Stomach (tissue), 4 donors: ENCODE measurements at regions not wholly inside any gene's neighbourhood (a gene's known extent, or its start where the extent isn't known, plus 50 kb on each side); places are given as distances from the start of the nearest gene placed in this dataset.

ENCODE experiments used
- POLR2A ChIP-seq, 4 donors: fragments of 450-650 bp; IDR thresholded peaks; one replicate each; pipeline ENCODE4 v1.6.1; 2016; ENCODE audit warnings: antibody characterized with exemption in 4 of 4, control low read depth in 2 of 4, mild to moderate bottlenecking in 1 of 4, moderate library complexity in 1 of 4
- POLR2AphosphoS5 ChIP-seq, 3 donors: sonication (generic); formaldehyde crosslinking; IDR thresholded peaks; one replicate each; pipeline ENCODE4 v1.6.1; 2016; ENCODE audit warnings: antibody characterized with exemption in 3 of 3
- TF ChIP-seq, protein P1 (sequence below), 7 experiments: fragments of 450-650 bp in 4 of 7; fragments of 200-600 bp in 3 of 7; sonication (generic) in 3 of 7; IDR thresholded peaks; one replicate each; pipeline ENCODE4 v1.5.1; 2016 to 2019; ENCODE audit warnings: antibody characterized with exemption in 7 of 7, control low read depth in 2 of 7, mild to moderate bottlenecking in 1 of 7

DNA sequence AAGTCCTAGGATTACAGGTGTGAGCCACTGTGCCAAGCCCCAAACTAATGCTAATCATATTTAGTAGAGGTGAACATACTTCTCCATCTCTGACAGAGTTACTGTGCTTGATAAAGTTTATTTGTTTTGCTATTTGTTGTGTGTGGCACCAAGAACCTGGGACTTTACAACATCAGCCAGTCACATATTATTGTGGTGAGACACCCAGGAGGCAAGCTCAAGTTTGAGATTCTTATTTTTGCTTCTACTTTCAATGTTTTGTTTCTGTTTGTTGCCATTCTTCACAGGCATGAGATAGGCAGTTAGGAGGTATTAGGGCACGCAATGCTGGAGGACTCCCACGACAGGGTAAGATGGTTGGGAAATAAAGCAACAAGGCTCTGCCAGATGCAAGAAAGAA is 346.6 kb downstream of the RPS4Y2 start:
- TF ChIP-seq POLR2A (IDR thresholded peaks at IDR 0.05) (no peak), POLR2AphosphoS5 (IDR thresholded peaks at IDR 0.05) (no peak)
- TF ChIP-seq, protein P1, sequence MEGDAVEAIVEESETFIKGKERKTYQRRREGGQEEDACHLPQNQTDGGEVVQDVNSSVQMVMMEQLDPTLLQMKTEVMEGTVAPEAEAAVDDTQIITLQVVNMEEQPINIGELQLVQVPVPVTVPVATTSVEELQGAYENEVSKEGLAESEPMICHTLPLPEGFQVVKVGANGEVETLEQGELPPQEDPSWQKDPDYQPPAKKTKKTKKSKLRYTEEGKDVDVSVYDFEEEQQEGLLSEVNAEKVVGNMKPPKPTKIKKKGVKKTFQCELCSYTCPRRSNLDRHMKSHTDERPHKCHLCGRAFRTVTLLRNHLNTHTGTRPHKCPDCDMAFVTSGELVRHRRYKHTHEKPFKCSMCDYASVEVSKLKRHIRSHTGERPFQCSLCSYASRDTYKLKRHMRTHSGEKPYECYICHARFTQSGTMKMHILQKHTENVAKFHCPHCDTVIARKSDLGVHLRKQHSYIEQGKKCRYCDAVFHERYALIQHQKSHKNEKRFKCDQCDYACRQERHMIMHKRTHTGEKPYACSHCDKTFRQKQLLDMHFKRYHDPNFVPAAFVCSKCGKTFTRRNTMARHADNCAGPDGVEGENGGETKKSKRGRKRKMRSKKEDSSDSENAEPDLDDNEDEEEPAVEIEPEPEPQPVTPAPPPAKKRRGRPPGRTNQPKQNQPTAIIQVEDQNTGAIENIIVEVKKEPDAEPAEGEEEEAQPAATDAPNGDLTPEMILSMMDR (IDR thresholded peaks at IDR 0.05): no peak
